SK-N-SH (cell line): ENCODE measurements at regions not wholly inside any gene's neighbourhood (a gene's known extent, or its start where the extent isn't known, plus 50 kb on each side); places are given as distances from the start of the nearest gene placed in this dataset.

ENCODE experiments used
- CTCF ChIA-PET: fragments of 300-600, 350-600 bp; formaldehyde crosslinking; extraction: SDS; loops from one replicate; lab custom pipeline; 2021; lab: Yijun Ruan, JAX
- POLR2A ChIA-PET: fragments of 350-600 bp; sonication (Branson Sonifier 250); formaldehyde crosslinking; extraction: SDS; loops from one replicate; lab custom pipeline; 2020; ENCODE audit warnings: antibody characterized with exemption, inconsistent platforms; lab: Yijun Ruan, JAX
- DNase-seq: peaks from one replicate; pipeline ENCODE4 v3.0.0; 2012
- H2AFZ ChIP-seq: fragments of 200-600 bp; sonication (generic); 2 replicates; pipeline ENCODE4 v1.8.1; 2016; ENCODE audit warnings: antibody characterized with exemption, mild to moderate bottlenecking, low read depth
- H3F3A ChIP-seq: fragments of 200-600 bp; sonication (generic); replicated peaks from 2 replicates; pipeline ENCODE3; 2016; ENCODE audit warnings: antibody characterized with exemption, mild to moderate bottlenecking; ENCODE audit not compliant: insufficient read depth
- H3K27ac ChIP-seq, 2 experiments: fragments of 200-500 bp in 1 of 2; fragments of 200-600 bp in 1 of 2; sonication (Bioruptor generic) in 1 of 2; sonication (generic), shearing (Covaris generic) in 1 of 2; 2 replicates each; pipeline versions ENCODE4 v1.5.1 to v1.6.1; 2014 to 2016; ENCODE audit warnings: low read depth in 2 of 2, inconsistent platforms in 1 of 2, low read length in 1 of 2, mild to moderate bottlenecking in 1 of 2, mixed read lengths in 1 of 2
- H3K27me3 ChIP-seq: fragments of 200-600 bp; sonication (generic), shearing (Covaris generic); 2 replicates; pipeline ENCODE4 v1.6.1; 2016; ENCODE audit warnings: mixed run types; ENCODE audit not compliant: insufficient read depth
- H3K36me3 ChIP-seq, 2 experiments: fragments of 200-500 bp in 1 of 2; fragments of 200-600 bp in 1 of 2; sonication (Bioruptor generic) in 1 of 2; sonication (generic) in 1 of 2; replicated peaks in 1 of 2; 2 replicates each; pipeline versions ENCODE3 to v1.5.1; 2014 to 2016; ENCODE audit warnings: low read length in 1 of 2, mild to moderate bottlenecking in 1 of 2; ENCODE audit not compliant: insufficient read depth in 2 of 2, control insufficient read depth in 1 of 2
- H3K4me1 ChIP-seq, 2 experiments: fragments of 200-500 bp in 1 of 2; fragments of 200-600 bp in 1 of 2; sonication (Bioruptor generic) in 1 of 2; sonication (generic), shearing (Covaris generic) in 1 of 2; 2 replicates each; pipeline versions ENCODE4 v1.5.1 to v1.6.1; 2014 to 2016; ENCODE audit warnings: low read depth in 1 of 2, low read length in 1 of 2, mixed run types in 1 of 2; ENCODE audit not compliant: insufficient read depth in 2 of 2, control insufficient read depth in 1 of 2
- H3K4me2 ChIP-seq: fragments of 200-600 bp; sonication (generic), shearing (Covaris generic); 2 replicates; pipeline ENCODE4 v1.6.1; 2017; ENCODE audit warnings: mixed run types
- H3K4me3 ChIP-seq, 2 experiments: fragments of 200-500 bp in 1 of 2; fragments of 200-600 bp in 1 of 2; sonication (Bioruptor generic) in 1 of 2; sonication (generic), shearing (Covaris generic) in 1 of 2; 2 replicates each; pipeline versions ENCODE4 v1.5.1 to v1.8.1; 2014 to 2016; ENCODE audit warnings: low read depth in 2 of 2, inconsistent platforms in 1 of 2, low read length in 1 of 2, mild to moderate bottlenecking in 1 of 2, mixed read lengths in 1 of 2, moderate library complexity in 1 of 2
- H3K79me2 ChIP-seq: fragments of 200-600 bp; sonication (generic); 2 replicates; pipeline ENCODE4 v1.8.1; 2017; ENCODE audit warnings: mild to moderate bottlenecking; ENCODE audit not compliant: insufficient read depth
- H3K9ac ChIP-seq: fragments of 200-600 bp; sonication (generic); 2 replicates; pipeline ENCODE4 v1.6.1; 2017; ENCODE audit warnings: mixed run types
- H3K9me2 ChIP-seq: fragments of 200-600 bp; sonication (generic); 2 replicates; pipeline ENCODE4 v1.6.1; 2017; ENCODE audit warnings: mixed run types
- H3K9me3 ChIP-seq: fragments of 200-600 bp; sonication (generic); 2 replicates; pipeline ENCODE4 v1.6.1; 2017; ENCODE audit warnings: mixed run types, mild to moderate bottlenecking, moderate library complexity
- H4K20me1 ChIP-seq: fragments of 200-600 bp; sonication (generic); 2 replicates; pipeline ENCODE4 v1.6.1; 2017; ENCODE audit warnings: mild to moderate bottlenecking, mixed run types; ENCODE audit not compliant: insufficient read depth
- ELF1 ChIP-seq: IDR thresholded peaks from 2 replicates; pipeline ENCODE4 v1.4.0; 2012
- EP300 ChIP-seq, 2 experiments: IDR thresholded peaks; 2 replicates each; pipeline versions ENCODE4 v1.4.0 to v1.6.1; 2012; ENCODE audit warnings: borderline replicate concordance in 1 of 2, low read depth in 1 of 2, low read length in 1 of 2
- FOXJ3 ChIP-seq: sonication (generic); formaldehyde crosslinking; IDR thresholded peaks from 2 replicates; pipeline ENCODE4 v1.5.1; 2020; ENCODE audit warnings: mild to moderate bottlenecking, missing genetic modification reagents
- GABPA ChIP-seq: IDR thresholded peaks from 2 replicates; pipeline ENCODE4 v1.4.0; 2012; ENCODE audit warnings: low read depth, mild to moderate bottlenecking
- GATA2 ChIP-seq: sonication (generic); formaldehyde crosslinking; IDR thresholded peaks from 2 replicates; pipeline ENCODE4 v1.5.0; 2020; ENCODE audit warnings: mild to moderate bottlenecking, missing genetic modification reagents
- MAX ChIP-seq: IDR thresholded peaks from 2 replicates; pipeline ENCODE4 v1.4.0; 2012; ENCODE audit warnings: low read depth
- MXI1 ChIP-seq: IDR thresholded peaks from 2 replicates; pipeline ENCODE4 v1.6.1; 2012; ENCODE audit warnings: mild to moderate bottlenecking, low read depth, low read length, improper control_type of control experiment
- NFIC ChIP-seq: IDR thresholded peaks from 2 replicates; pipeline ENCODE4 v1.4.0; 2012; ENCODE audit warnings: borderline replicate concordance
- NRF1 ChIP-seq: IDR thresholded peaks from 2 replicates; pipeline ENCODE4 v1.6.1; 2012; ENCODE audit warnings: low read depth, mild to moderate bottlenecking, low read length
- POLR2AphosphoS5 ChIP-seq: IDR thresholded peaks from 2 replicates; pipeline ENCODE4 v1.6.1; 2012; ENCODE audit warnings: low read depth, low read length
- REST ChIP-seq: IDR thresholded peaks from 2 replicates; pipeline ENCODE4 v1.6.1; 2012; ENCODE audit warnings: mild to moderate bottlenecking, low read depth, low read length, moderate library complexity
- RFX5 ChIP-seq: IDR thresholded peaks from 2 replicates; pipeline ENCODE4 v1.6.1; 2012; ENCODE audit warnings: mild to moderate bottlenecking, improper control_type of control experiment, low read length
- TAF1 ChIP-seq: IDR thresholded peaks from 2 replicates; pipeline ENCODE4 v1.6.1; 2012; ENCODE audit warnings: low read depth, mild to moderate bottlenecking, low read length, moderate library complexity, borderline replicate concordance
- USF2 ChIP-seq: fragments of 150-350 bp; IDR thresholded peaks from 2 replicates; pipeline ENCODE4 v1.6.1; 2017; ENCODE audit warnings: antibody characterized with exemption, low read length, low read depth, borderline replicate concordance
- YY1 ChIP-seq: IDR thresholded peaks from 2 replicates; pipeline ENCODE4 v1.4.0; 2012; ENCODE audit warnings: low read depth, mild to moderate bottlenecking
- TF ChIP-seq, protein P1 (sequence below): fragments of 200-600 bp; sonication (generic); IDR thresholded peaks from 2 replicates; pipeline ENCODE4 v1.6.1; 2017; ENCODE audit warnings: antibody characterized with exemption, mild to moderate bottlenecking, moderate library complexity
- TF ChIP-seq, protein P2 (sequence below): IDR thresholded peaks from 2 replicates; pipeline ENCODE4 v1.4.0; 2012; ENCODE audit warnings: low read depth, borderline replicate concordance

- TF ChIP-seq, protein P1, sequence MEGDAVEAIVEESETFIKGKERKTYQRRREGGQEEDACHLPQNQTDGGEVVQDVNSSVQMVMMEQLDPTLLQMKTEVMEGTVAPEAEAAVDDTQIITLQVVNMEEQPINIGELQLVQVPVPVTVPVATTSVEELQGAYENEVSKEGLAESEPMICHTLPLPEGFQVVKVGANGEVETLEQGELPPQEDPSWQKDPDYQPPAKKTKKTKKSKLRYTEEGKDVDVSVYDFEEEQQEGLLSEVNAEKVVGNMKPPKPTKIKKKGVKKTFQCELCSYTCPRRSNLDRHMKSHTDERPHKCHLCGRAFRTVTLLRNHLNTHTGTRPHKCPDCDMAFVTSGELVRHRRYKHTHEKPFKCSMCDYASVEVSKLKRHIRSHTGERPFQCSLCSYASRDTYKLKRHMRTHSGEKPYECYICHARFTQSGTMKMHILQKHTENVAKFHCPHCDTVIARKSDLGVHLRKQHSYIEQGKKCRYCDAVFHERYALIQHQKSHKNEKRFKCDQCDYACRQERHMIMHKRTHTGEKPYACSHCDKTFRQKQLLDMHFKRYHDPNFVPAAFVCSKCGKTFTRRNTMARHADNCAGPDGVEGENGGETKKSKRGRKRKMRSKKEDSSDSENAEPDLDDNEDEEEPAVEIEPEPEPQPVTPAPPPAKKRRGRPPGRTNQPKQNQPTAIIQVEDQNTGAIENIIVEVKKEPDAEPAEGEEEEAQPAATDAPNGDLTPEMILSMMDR: no peak
- TF ChIP-seq GABPA (no peak), REST (no peak)
Measured at GRCh38 chr5:155912291-155912690, 414.7 kb upstream of the SGCD start (continued).

DNA sequence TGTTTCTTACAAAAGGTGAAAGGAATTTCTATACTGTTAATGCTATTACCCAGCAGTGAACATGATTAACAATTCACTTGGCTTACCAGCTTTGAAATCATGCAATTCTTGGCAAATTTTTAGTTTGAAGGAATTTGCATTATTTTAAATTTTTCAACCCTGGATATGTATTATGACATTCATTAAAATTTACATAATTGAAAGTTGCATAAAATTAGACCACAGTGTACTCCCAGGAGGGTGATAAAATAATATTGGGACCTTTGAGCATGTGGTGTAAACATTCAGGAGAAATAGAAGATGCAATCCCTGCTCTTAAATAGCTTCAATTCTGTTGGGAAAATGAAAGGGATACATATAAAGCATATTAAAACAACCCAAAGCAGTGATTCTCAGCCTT is 412.2 kb upstream of the SGCD start:
- Histone ChIP-seq H3K4me1 (no peaks in the 10 kb centered on the region), H3K9me3 (no peaks in the 10 kb centered on the region), H3K9me2 (no peaks in the 10 kb centered on the region), H3K79me2 (no peaks in the 10 kb centered on the region)
- ChIA-PET CTCF (no interaction called here), POLR2A (no interaction called here)
- TF ChIP-seq FOXJ3 (CRISPR knock-in tag): no peak
- TF ChIP-seq YY1: no peak
- no peak for TF ChIP-seq USF2
- no peak for TF ChIP-seq GABPA
- TF ChIP-seq POLR2AphosphoS5: no peak
- no peak for TF ChIP-seq TAF1
- TF ChIP-seq ELF1: no peak
- TF ChIP-seq MAX: no peak
- TF ChIP-seq RFX5: no peak
- no peak for TF ChIP-seq GATA2 (CRISPR knock-in tag)
- no peak for TF ChIP-seq EP300 (IDR thresholded peaks at IDR 0.05; ENCODE audit: borderline replicate concordance in 1 of 2, low read depth in 1 of 2, low read length in 1 of 2)
- no peak for TF ChIP-seq NRF1
- TF ChIP-seq, protein P2, sequence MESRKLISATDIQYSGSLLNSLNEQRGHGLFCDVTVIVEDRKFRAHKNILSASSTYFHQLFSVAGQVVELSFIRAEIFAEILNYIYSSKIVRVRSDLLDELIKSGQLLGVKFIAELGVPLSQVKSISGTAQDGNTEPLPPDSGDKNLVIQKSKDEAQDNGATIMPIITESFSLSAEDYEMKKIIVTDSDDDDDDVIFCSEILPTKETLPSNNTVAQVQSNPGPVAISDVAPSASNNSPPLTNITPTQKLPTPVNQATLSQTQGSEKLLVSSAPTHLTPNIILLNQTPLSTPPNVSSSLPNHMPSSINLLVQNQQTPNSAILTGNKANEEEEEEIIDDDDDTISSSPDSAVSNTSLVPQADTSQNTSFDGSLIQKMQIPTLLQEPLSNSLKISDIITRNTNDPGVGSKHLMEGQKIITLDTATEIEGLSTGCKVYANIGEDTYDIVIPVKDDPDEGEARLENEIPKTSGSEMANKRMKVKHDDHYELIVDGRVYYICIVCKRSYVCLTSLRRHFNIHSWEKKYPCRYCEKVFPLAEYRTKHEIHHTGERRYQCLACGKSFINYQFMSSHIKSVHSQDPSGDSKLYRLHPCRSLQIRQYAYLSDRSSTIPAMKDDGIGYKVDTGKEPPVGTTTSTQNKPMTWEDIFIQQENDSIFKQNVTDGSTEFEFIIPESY: no peak
- no peak for TF ChIP-seq NFIC
- TF ChIP-seq MXI1: no peak
- TF ChIP-seq, all 33 proteins: peak for 0
- no peaks in the 10 kb centered on the region for H3F3A ChIP-seq
- no peak overlapping the region for H2AFZ ChIP-seq
- no peaks in the 10 kb centered on the region for H4K20me1 ChIP-seq
- no peak overlapping the region for H3K9ac ChIP-seq
- H3K27ac ChIP-seq: no peak overlapping the region
- no peaks in the 10 kb centered on the region for H3K27me3 ChIP-seq
- no peaks in the 10 kb centered on the region for H3K36me3 ChIP-seq
- DNase-seq: no peak
- H3K4me3 ChIP-seq: no peak overlapping the region
- H3K4me2 ChIP-seq: no peak overlapping the region
